Liver (tissue), 8 donors: ENCODE measurements at regions not wholly inside any gene's neighbourhood (a gene's known extent, or its start where the extent isn't known, plus 50 kb on each side); places are given as distances from the start of the nearest gene placed in this dataset.

ENCODE experiments used
- DNase-seq: peaks from one replicate; pipeline ENCODE4 v3.0.0-alpha.2; 2017; ENCODE audit warnings: low spot score
- H3K27ac ChIP-seq, 2 donors: one replicate each; pipeline ENCODE4 v1.7.0; 2013; ENCODE audit warnings: inconsistent platforms in 2 of 2, low read length in 2 of 2, control low read depth in 1 of 2, low read depth in 1 of 2, mild to moderate bottlenecking in 1 of 2
- H3K27me3 ChIP-seq, 4 donors: one replicate each; pipeline versions ENCODE4 v1.6.1 to v1.7.0; 2013; ENCODE audit warnings: low read length in 3 of 4, inconsistent platforms in 1 of 4, mild to moderate bottlenecking in 1 of 4, moderate library complexity in 1 of 4; ENCODE audit not compliant: control insufficient read depth in 4 of 4, insufficient read depth in 4 of 4
- H3K36me3 ChIP-seq, 4 donors: one replicate each; pipeline versions ENCODE4 v1.6.1 to v1.7.0; 2013; ENCODE audit warnings: low read length in 3 of 4, mild to moderate bottlenecking in 3 of 4, low read depth in 1 of 4, moderate library complexity in 1 of 4; ENCODE audit not compliant: control insufficient read depth in 4 of 4, insufficient read depth in 3 of 4
- H3K4me1 ChIP-seq, 4 donors: one replicate each; pipeline versions ENCODE4 v1.6.1 to v1.7.0; 2013; ENCODE audit warnings: low read length in 3 of 4, mild to moderate bottlenecking in 3 of 4, moderate library complexity in 1 of 4; ENCODE audit not compliant: control insufficient read depth in 4 of 4, insufficient read depth in 4 of 4
- H3K4me3 ChIP-seq, 3 donors: one replicate each; pipeline versions ENCODE4 v1.6.1 to v1.7.0; 2013; ENCODE audit warnings: low read length in 3 of 3, control low read depth in 1 of 3, low read depth in 1 of 3, mild to moderate bottlenecking in 1 of 3
- H3K9ac ChIP-seq, 2 donors: one replicate each; pipeline ENCODE4 v1.7.0; 2013; ENCODE audit warnings: low read length in 2 of 2, mild to moderate bottlenecking in 2 of 2, moderate library complexity in 2 of 2, control low read depth in 1 of 2, low read depth in 1 of 2
- H3K9me3 ChIP-seq, 4 donors: one replicate each; pipeline versions ENCODE4 v1.6.1 to v1.7.0; 2013; ENCODE audit warnings: low read length in 3 of 4; ENCODE audit not compliant: control insufficient read depth in 4 of 4
- EGR1 ChIP-seq, 2 donors: IDR thresholded peaks; 2 replicates each; pipeline ENCODE4 v1.6.1; 2016 to 2018; ENCODE audit warnings: antibody characterized with exemption in 2 of 2, low read depth in 2 of 2
- FOXA1 ChIP-seq: IDR thresholded peaks from 2 replicates; pipeline ENCODE4 v1.6.1; 2016; ENCODE audit warnings: antibody characterized with exemption
- FOXA2 ChIP-seq: IDR thresholded peaks from 2 replicates; pipeline ENCODE4 v1.6.1; 2016; ENCODE audit warnings: antibody characterized with exemption
- GABPA ChIP-seq, 2 donors: IDR thresholded peaks in 1 of 2; conservative IDR thresholded peaks in 1 of 2; 2 replicates each; pipeline ENCODE4 v1.6.1; 2016; ENCODE audit warnings: antibody characterized with exemption in 2 of 2, mild to moderate bottlenecking in 1 of 2, moderate library complexity in 1 of 2
- HNF4A ChIP-seq, 2 donors: conservative IDR thresholded peaks; 2 replicates each; pipeline ENCODE4 v1.6.1; 2016; ENCODE audit warnings: antibody characterized with exemption in 2 of 2, mild to moderate bottlenecking in 2 of 2
- HNF4G ChIP-seq: IDR thresholded peaks from 2 replicates; pipeline ENCODE4 v1.6.1; 2016; ENCODE audit warnings: antibody characterized with exemption
- JUND ChIP-seq, 2 donors: IDR thresholded peaks; 2 replicates each; pipeline ENCODE4 v1.6.1; 2016; ENCODE audit warnings: antibody characterized with exemption in 2 of 2
- MAX ChIP-seq: IDR thresholded peaks from 2 replicates; pipeline ENCODE4 v1.6.1; 2016; ENCODE audit warnings: antibody characterized with exemption
- NR2F2 ChIP-seq: IDR thresholded peaks from 2 replicates; pipeline ENCODE4 v1.6.1; 2016; ENCODE audit warnings: antibody characterized with exemption
- RAD21 ChIP-seq, 2 donors: IDR thresholded peaks; 2 replicates each; pipeline ENCODE4 v1.6.1; 2016; ENCODE audit warnings: antibody characterized with exemption in 2 of 2, mild to moderate bottlenecking in 2 of 2
- RXRA ChIP-seq, 2 donors: IDR thresholded peaks; 2 replicates each; pipeline ENCODE4 v1.6.1; 2017 to 2018; ENCODE audit warnings: antibody characterized with exemption in 2 of 2, mild to moderate bottlenecking in 1 of 2
- SP1 ChIP-seq: IDR thresholded peaks from 2 replicates; pipeline ENCODE4 v1.6.1; 2018; ENCODE audit warnings: antibody characterized with exemption, mild to moderate bottlenecking
- TAF1 ChIP-seq: conservative IDR thresholded peaks from 2 replicates; pipeline ENCODE4 v1.6.1; 2016; ENCODE audit warnings: antibody characterized with exemption, mild to moderate bottlenecking
- WGBS: extraction: QIAGEN DNeasy Blood & Tissue Kit; methylation state at CpG from one replicate; pipeline ENCODE4 v1.1.7; 2013; 5-methylcytosine and 5-hydroxymethylcytosine counted together
- TF ChIP-seq, protein P1 (sequence below): IDR thresholded peaks from 2 replicates; pipeline ENCODE4 v1.6.1; 2016; ENCODE audit warnings: antibody characterized with exemption
- TF ChIP-seq, protein P2 (sequence below): IDR thresholded peaks from 2 replicates; pipeline ENCODE4 v1.6.1; 2016; ENCODE audit warnings: antibody characterized with exemption, mild to moderate bottlenecking
- TF ChIP-seq, protein P3 (sequence below): fragments of 150-350 bp; IDR thresholded peaks from 2 replicates; pipeline ENCODE4 v1.5.1; 2017; ENCODE audit warnings: improper control_type of control experiment, low read depth, low read length; ENCODE audit not compliant: missing input control
- TF ChIP-seq, protein P4 (sequence below): IDR thresholded peaks from 2 replicates; pipeline ENCODE4 v1.6.1; 2016; ENCODE audit warnings: antibody characterized with exemption
- donor health status: healthy.
- donor health status: healthy.
- donor health status: healthy.
- donor health status: healthy.
- donor health status: healthy.

DNA sequence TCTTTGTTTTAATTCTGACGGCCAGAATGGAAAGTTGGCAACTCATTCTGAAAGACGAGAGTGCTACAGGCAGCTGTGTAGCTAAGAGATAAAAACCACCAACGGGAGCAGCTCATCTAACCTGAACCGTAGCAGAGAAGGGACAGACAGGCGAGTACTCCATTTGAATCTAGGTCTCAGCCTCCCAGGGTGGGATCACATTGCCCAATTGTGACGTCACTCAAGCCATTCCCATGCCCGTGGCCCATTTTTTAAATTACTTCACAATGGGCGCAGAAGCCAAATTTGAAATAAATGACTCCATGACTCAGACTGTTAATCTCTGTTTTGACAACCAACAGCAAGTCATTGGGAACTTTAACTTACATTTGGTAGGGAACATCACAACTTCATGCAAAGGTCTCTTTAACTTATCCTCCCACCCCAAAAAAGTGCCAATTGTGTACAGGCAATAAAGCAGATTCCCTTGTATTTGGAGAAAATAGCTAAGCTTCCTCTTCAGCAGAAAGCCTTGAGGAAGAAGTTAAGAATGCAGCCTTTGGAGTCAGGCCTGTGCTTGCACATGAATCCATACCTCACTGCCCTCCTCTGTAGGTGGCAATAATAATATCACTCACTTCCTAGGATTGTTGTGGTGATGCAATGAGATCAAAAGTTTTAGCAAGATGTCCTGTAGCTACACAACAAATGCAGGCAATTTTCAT, 93.2 kb upstream of the KIF5B start:
- Histone ChIP-seq H3K27ac (no peak overlapping the region), H3K9me3 (peaks cover 0 to 3% (median under 1%) of the 10 kb centered on the region in 4 donors), H3K4me3 (no peak overlapping the region), H3K4me1 (no peaks in the 10 kb centered on the region), H3K36me3 (no peaks in the 10 kb centered on the region), H3K27me3 (no peaks in the 10 kb centered on the region), H3K9ac (no peak overlapping the region)
- no peak for DNase-seq
- 57% methylated on average over 8 of the region's 8 CpGs for WGBS
- TF ChIP-seq RAD21 (IDR thresholded peaks at IDR 0.05) (no peak), HNF4G (no peak), TAF1 (no peak), RXRA (IDR thresholded peaks at IDR 0.05) (no peak), JUND (IDR thresholded peaks at IDR 0.05) (no peak), FOXA2 (no peak), NR2F2 (no peak), SP1 (no peak), GABPA (IDR thresholded peaks at IDR 0.05 in 1 of 2, conservative IDR thresholded peaks at IDR 0.05 in 1 of 2) (no peak), FOXA1 (no peak), EGR1 (IDR thresholded peaks at IDR 0.05; ENCODE audit: low read depth in 2 of 2) (no peak), MAX (no peak), HNF4A (conservative IDR thresholded peaks at IDR 0.05) (no peak)
- TF ChIP-seq, protein P1, sequence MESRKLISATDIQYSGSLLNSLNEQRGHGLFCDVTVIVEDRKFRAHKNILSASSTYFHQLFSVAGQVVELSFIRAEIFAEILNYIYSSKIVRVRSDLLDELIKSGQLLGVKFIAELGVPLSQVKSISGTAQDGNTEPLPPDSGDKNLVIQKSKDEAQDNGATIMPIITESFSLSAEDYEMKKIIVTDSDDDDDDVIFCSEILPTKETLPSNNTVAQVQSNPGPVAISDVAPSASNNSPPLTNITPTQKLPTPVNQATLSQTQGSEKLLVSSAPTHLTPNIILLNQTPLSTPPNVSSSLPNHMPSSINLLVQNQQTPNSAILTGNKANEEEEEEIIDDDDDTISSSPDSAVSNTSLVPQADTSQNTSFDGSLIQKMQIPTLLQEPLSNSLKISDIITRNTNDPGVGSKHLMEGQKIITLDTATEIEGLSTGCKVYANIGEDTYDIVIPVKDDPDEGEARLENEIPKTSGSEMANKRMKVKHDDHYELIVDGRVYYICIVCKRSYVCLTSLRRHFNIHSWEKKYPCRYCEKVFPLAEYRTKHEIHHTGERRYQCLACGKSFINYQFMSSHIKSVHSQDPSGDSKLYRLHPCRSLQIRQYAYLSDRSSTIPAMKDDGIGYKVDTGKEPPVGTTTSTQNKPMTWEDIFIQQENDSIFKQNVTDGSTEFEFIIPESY = no peak
- TF ChIP-seq, protein P2, sequence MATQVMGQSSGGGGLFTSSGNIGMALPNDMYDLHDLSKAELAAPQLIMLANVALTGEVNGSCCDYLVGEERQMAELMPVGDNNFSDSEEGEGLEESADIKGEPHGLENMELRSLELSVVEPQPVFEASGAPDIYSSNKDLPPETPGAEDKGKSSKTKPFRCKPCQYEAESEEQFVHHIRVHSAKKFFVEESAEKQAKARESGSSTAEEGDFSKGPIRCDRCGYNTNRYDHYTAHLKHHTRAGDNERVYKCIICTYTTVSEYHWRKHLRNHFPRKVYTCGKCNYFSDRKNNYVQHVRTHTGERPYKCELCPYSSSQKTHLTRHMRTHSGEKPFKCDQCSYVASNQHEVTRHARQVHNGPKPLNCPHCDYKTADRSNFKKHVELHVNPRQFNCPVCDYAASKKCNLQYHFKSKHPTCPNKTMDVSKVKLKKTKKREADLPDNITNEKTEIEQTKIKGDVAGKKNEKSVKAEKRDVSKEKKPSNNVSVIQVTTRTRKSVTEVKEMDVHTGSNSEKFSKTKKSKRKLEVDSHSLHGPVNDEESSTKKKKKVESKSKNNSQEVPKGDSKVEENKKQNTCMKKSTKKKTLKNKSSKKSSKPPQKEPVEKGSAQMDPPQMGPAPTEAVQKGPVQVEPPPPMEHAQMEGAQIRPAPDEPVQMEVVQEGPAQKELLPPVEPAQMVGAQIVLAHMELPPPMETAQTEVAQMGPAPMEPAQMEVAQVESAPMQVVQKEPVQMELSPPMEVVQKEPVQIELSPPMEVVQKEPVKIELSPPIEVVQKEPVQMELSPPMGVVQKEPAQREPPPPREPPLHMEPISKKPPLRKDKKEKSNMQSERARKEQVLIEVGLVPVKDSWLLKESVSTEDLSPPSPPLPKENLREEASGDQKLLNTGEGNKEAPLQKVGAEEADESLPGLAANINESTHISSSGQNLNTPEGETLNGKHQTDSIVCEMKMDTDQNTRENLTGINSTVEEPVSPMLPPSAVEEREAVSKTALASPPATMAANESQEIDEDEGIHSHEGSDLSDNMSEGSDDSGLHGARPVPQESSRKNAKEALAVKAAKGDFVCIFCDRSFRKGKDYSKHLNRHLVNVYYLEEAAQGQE = no peak
- TF ChIP-seq, protein P3, sequence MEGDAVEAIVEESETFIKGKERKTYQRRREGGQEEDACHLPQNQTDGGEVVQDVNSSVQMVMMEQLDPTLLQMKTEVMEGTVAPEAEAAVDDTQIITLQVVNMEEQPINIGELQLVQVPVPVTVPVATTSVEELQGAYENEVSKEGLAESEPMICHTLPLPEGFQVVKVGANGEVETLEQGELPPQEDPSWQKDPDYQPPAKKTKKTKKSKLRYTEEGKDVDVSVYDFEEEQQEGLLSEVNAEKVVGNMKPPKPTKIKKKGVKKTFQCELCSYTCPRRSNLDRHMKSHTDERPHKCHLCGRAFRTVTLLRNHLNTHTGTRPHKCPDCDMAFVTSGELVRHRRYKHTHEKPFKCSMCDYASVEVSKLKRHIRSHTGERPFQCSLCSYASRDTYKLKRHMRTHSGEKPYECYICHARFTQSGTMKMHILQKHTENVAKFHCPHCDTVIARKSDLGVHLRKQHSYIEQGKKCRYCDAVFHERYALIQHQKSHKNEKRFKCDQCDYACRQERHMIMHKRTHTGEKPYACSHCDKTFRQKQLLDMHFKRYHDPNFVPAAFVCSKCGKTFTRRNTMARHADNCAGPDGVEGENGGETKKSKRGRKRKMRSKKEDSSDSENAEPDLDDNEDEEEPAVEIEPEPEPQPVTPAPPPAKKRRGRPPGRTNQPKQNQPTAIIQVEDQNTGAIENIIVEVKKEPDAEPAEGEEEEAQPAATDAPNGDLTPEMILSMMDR = no peak

- Histone ChIP-seq H3K9me3 (peaks cover 0 to 3% (median 0%) of the 10 kb centered on the region in 4 donors), H3K9ac (no peak overlapping the region), H3K4me3 (no peak overlapping the region), H3K4me1 (no peaks in the 10 kb centered on the region), H3K27ac (no peak overlapping the region), H3K27me3 (no peaks in the 10 kb centered on the region), H3K36me3 (no peaks in the 10 kb centered on the region)
- DNase-seq = no peak
- WGBS = 87% methylated on average over 4 of the region's 4 CpGs
- no peak for TF ChIP-seq HNF4A (conservative IDR thresholded peaks at IDR 0.05)
- TF ChIP-seq, protein P4, sequence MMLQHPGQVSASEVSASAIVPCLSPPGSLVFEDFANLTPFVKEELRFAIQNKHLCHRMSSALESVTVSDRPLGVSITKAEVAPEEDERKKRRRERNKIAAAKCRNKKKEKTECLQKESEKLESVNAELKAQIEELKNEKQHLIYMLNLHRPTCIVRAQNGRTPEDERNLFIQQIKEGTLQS = no peak
- no peak for TF ChIP-seq EGR1 (IDR thresholded peaks at IDR 0.05; ENCODE audit: low read depth in 2 of 2)
- TF ChIP-seq RXRA (IDR thresholded peaks at IDR 0.05) = no peak
- no peak for TF ChIP-seq HNF4G
- TF ChIP-seq RAD21 (IDR thresholded peaks at IDR 0.05) = no peak
- no peak for TF ChIP-seq NR2F2
Observed at GRCh38 chr10:32148864-32149251, 92.6 kb upstream of the KIF5B start.
